Neural progenitor cell (in vitro differentiated cells): ENCODE measurements at regions not wholly inside any gene's neighbourhood (a gene's known extent, or its start where the extent isn't known, plus 50 kb on each side); places are given as distances from the start of the nearest gene placed in this dataset.

Experiments used
- DNase-seq: peaks from one replicate; pipeline ENCODE4 v3.0.0-alpha.2; 2016; ENCODE audit warnings: low spot score
- H2AFZ ChIP-seq: fragments of 200-600 bp; sonication (generic); replicated peaks from 2 replicates; pipeline ENCODE4 v1.6.1; 2016; ENCODE audit warnings: antibody characterized with exemption
- H3F3A ChIP-seq: fragments of 200-600 bp; sonication (generic); 2 replicates; pipeline ENCODE4 v1.6.1; 2016; ENCODE audit warnings: antibody characterized with exemption, low read depth
- H3K27ac ChIP-seq: fragments of 200-600 bp; sonication (generic); 2 replicates; pipeline ENCODE4 v1.5.1; 2016; ENCODE audit warnings: mild to moderate bottlenecking
- H3K27me3 ChIP-seq: fragments of 200-600 bp; sonication (generic); 2 replicates; pipeline ENCODE4 v1.6.1; 2016; ENCODE audit warnings: mild to moderate bottlenecking, moderate library complexity
- H3K36me3 ChIP-seq: fragments of 200-600 bp; sonication (generic); 2 replicates; pipeline ENCODE4 v1.5.1; 2016
- H3K4me1 ChIP-seq: fragments of 200-600 bp; sonication (generic); 2 replicates; pipeline ENCODE4 v1.6.1; 2016; ENCODE audit warnings: mixed run types
- H3K4me2 ChIP-seq: fragments of 200-600 bp; sonication (generic); 2 replicates; pipeline ENCODE4 v1.6.1; 2016
- H3K4me3 ChIP-seq: fragments of 200-600 bp; sonication (generic); 2 replicates; pipeline ENCODE4 v1.5.1; 2016
- H3K79me2 ChIP-seq: fragments of 200-600 bp; sonication (generic); 2 replicates; pipeline ENCODE4 v1.6.1; 2016; ENCODE audit warnings: low read depth
- H3K9ac ChIP-seq: fragments of 200-600 bp; sonication (generic); 2 replicates; pipeline ENCODE4 v1.6.1; 2016
- H3K9me3 ChIP-seq: fragments of 200-600 bp; sonication (generic); 2 replicates; pipeline ENCODE4 v1.5.1; 2016; ENCODE audit warnings: low read depth
- H4K20me1 ChIP-seq: fragments of 200-600 bp; sonication (generic); 2 replicates; pipeline ENCODE4 v1.6.1; 2016; ENCODE audit warnings: low read depth
- H3K27ac Mint-ChIP-seq: 3 replicates; pipeline ENCODE4 v1.8.0; 2021; ENCODE audit warnings: mixed read lengths
- H3K27me3 Mint-ChIP-seq: 2 replicates; pipeline ENCODE4 v1.8.0; 2022; ENCODE audit warnings: low read depth, mild to moderate bottlenecking, inconsistent platforms, moderate library complexity, mixed read lengths; ENCODE audit not compliant: insufficient read depth
- H3K36me3 Mint-ChIP-seq: 3 replicates; pipeline ENCODE4 v1.8.0; 2021; ENCODE audit warnings: mixed read lengths
- H3K4me1 Mint-ChIP-seq: 3 replicates; pipeline ENCODE4 v1.8.0; 2021; ENCODE audit warnings: mixed read lengths
- H3K4me3 Mint-ChIP-seq: 3 replicates; pipeline ENCODE4 v1.8.0; 2021; ENCODE audit warnings: mild to moderate bottlenecking, moderate library complexity, mixed read lengths
- H3K9me3 Mint-ChIP-seq: 3 replicates; pipeline ENCODE4 v1.8.0; 2020; ENCODE audit warnings: mixed read lengths
- CTCF ChIP-seq: fragments of 200-600 bp; sonication (generic); IDR thresholded peaks from 2 replicates; pipeline ENCODE4 v1.5.1; 2017; ENCODE audit warnings: antibody characterized with exemption, mild to moderate bottlenecking
- EZH2 ChIP-seq: fragments of 200-600 bp; sonication (generic); IDR thresholded peaks from 2 replicates; pipeline ENCODE4 v1.6.1; 2017; ENCODE audit warnings: antibody characterized with exemption, mild to moderate bottlenecking, moderate library complexity
- EZH2phosphoT487 ChIP-seq: fragments of 200-600 bp; sonication (generic); IDR thresholded peaks from 2 replicates; pipeline ENCODE4 v1.6.1; 2017; ENCODE audit warnings: antibody characterized with exemption

GRCh38 chr2:142758973-142759372 is 118.5 kb upstream of the KYNU start:
- H3K4me2 ChIP-seq, result no peak overlapping the region
- H3K79me2 ChIP-seq, result no peaks in the 10 kb centered on the region
- H3K36me3 ChIP-seq, result no peaks in the 10 kb centered on the region
- no peaks in the 10 kb centered on the region for H3K36me3 Mint-ChIP-seq
- no peaks in the 10 kb centered on the region for H3K4me1 ChIP-seq
- H3K27me3 Mint-ChIP-seq, result no peaks in the 10 kb centered on the region
- H3K9me3 ChIP-seq, result no peaks in the 10 kb centered on the region
- no peaks in the 10 kb centered on the region for H3K27me3 ChIP-seq
- no peaks in the 10 kb centered on the region for H3K4me1 Mint-ChIP-seq
- no peak overlapping the region for H3K27ac ChIP-seq
- no peak overlapping the region for H3K4me3 Mint-ChIP-seq
- no peak overlapping the region for H2AFZ ChIP-seq
- no peak for TF ChIP-seq EZH2
- no peak for TF ChIP-seq EZH2phosphoT487
- no peak for TF ChIP-seq CTCF
- H3K4me3 ChIP-seq, result no peak overlapping the region
- H3K9me3 Mint-ChIP-seq, result no peaks in the 10 kb centered on the region
- no peak overlapping the region for H3K9ac ChIP-seq
- no peaks in the 10 kb centered on the region for H4K20me1 ChIP-seq
- no peak overlapping the region for H3K27ac Mint-ChIP-seq
- H3F3A ChIP-seq, result no peaks in the 10 kb centered on the region
- DNase-seq, result no peak

- Histone ChIP-seq H2AFZ (no peak overlapping the region), H3K4me1 (no peaks in the 10 kb centered on the region), H3K79me2 (no peaks in the 10 kb centered on the region), H3F3A (no peaks in the 10 kb centered on the region), H3K4me3 (no peak overlapping the region), H4K20me1 (no peaks in the 10 kb centered on the region), H3K27me3 (no peaks in the 10 kb centered on the region), H3K9ac (no peak overlapping the region), H3K4me2 (no peak overlapping the region), H3K9me3 (no peaks in the 10 kb centered on the region), H3K36me3 (no peaks in the 10 kb centered on the region), H3K27ac (no peak overlapping the region)
- no peak for DNase-seq
- no peaks in the 10 kb centered on the region for H3K9me3 Mint-ChIP-seq
- H3K27ac Mint-ChIP-seq, result no peak overlapping the region
- H3K4me3 Mint-ChIP-seq, result no peak overlapping the region
- TF ChIP-seq EZH2phosphoT487, result no peak
- TF ChIP-seq CTCF, result no peak
- TF ChIP-seq EZH2, result no peak
- H3K4me1 Mint-ChIP-seq, result no peaks in the 10 kb centered on the region
- no peaks in the 10 kb centered on the region for H3K36me3 Mint-ChIP-seq
- H3K27me3 Mint-ChIP-seq, result no peaks in the 10 kb centered on the region
These were observed 120.4 kb upstream of the KYNU start for GRCh38 chr2:142757111-142757510.

GRCh38 chr2:142756430-142756829 is 121.0 kb upstream of the KYNU start:
- no peaks in the 10 kb centered on the region for H3K36me3 Mint-ChIP-seq
- H3F3A ChIP-seq, result no peaks in the 10 kb centered on the region
- no peaks in the 10 kb centered on the region for H3K4me1 ChIP-seq

More at GRCh38 chr2:142756430-142756829, 121.0 kb upstream of the KYNU start:
- DNase-seq, result no peak
- Mint-ChIP-seq H3K4me3 (no peak overlapping the region), H3K4me1 (no peaks in the 10 kb centered on the region), H3K9me3 (no peaks in the 10 kb centered on the region), H3K27ac (no peak overlapping the region), H3K27me3 (no peaks in the 10 kb centered on the region)
- Histone ChIP-seq H3K79me2 (no peaks in the 10 kb centered on the region), H3K9me3 (no peaks in the 10 kb centered on the region), H3K36me3 (no peaks in the 10 kb centered on the region), H3K27ac (no peak overlapping the region), H4K20me1 (no peaks in the 10 kb centered on the region), H3K4me3 (no peak overlapping the region), H3K9ac (no peak overlapping the region), H3K27me3 (no peaks in the 10 kb centered on the region), H2AFZ (no peak overlapping the region), H3K4me2 (no peak overlapping the region)
- TF ChIP-seq EZH2phosphoT487, result no peak
- TF ChIP-seq EZH2, result no peak
- no peak for TF ChIP-seq CTCF
